Endothelial cell of umbilical vein (primary cell): ENCODE measurements at regions not wholly inside any gene's neighbourhood (a gene's known extent, or its start where the extent isn't known, plus 50 kb on each side); places are given as distances from the start of the nearest gene placed in this dataset.

Source experiments
- BruUV-seq: library from RNA; stranded (reverse); fragments of 400-500 nt; replicated peaks from 2 replicates; lab custom pipeline; 2021; lab: Mats Ljungman, UMichigan
- CTCF ChIA-PET: fragments of 300-600, 350-600 bp; sonication (Branson Sonifier 250); formaldehyde crosslinking; loops from one replicate; lab custom pipeline; 2021; ENCODE audit warnings: antibody characterized with exemption, inconsistent platforms; lab: Charles Lee
- POLR2A ChIA-PET: fragments of 300-600, 350-600 bp; sonication (Branson Sonifier 250); formaldehyde crosslinking; loops from one replicate; lab custom pipeline; 2021; ENCODE audit warnings: antibody characterized with exemption, inconsistent platforms; lab: Charles Lee
- DNase-seq: peaks from one replicate; pipeline ENCODE4 v3.0.0-alpha.2; 2011; ENCODE audit warnings: low read depth, low spot score
- FAIRE-seq: peaks from 2 replicates; lab custom pipeline; 2011; peaks lifted over from hg19 to GRCh38; lab: Jason Lieb, UNC
- H2AFZ ChIP-seq: 2 replicates; pipeline ENCODE4 v1.6.0; 2012; ENCODE audit warnings: low read depth, low read length, control low read depth, inconsistent platforms
- H3K27ac ChIP-seq: 2 replicates; pipeline ENCODE4 v1.5.1; 2011; ENCODE audit warnings: low read depth, mild to moderate bottlenecking, control low read depth, low read length, moderate library complexity; ENCODE audit not compliant: insufficient read depth
- H3K27me3 ChIP-seq, 2 experiments: 2 replicates each; pipeline versions ENCODE4 v1.6.0 to v1.6.1; 2011; ENCODE audit warnings: low read length in 2 of 2, mixed read lengths in 1 of 2; ENCODE audit not compliant: control insufficient read depth in 2 of 2, insufficient read depth in 2 of 2
- H3K36me3 ChIP-seq, 2 experiments: 2 replicates in 1 of 2; 3 replicates in 1 of 2; pipeline ENCODE4 v1.5.1; 2011; ENCODE audit warnings: low read length in 2 of 2, mild to moderate bottlenecking in 1 of 2, moderate library complexity in 1 of 2; ENCODE audit not compliant: control insufficient read depth in 2 of 2, insufficient read depth in 2 of 2; ENCODE audit errors: extremely low read depth in 1 of 2
- H3K4me1 ChIP-seq: 3 replicates; pipeline ENCODE4 v1.5.1; 2011; ENCODE audit warnings: mild to moderate bottlenecking, low read length; ENCODE audit not compliant: control insufficient read depth, insufficient read depth; ENCODE audit errors: extremely low read depth
- H3K4me2 ChIP-seq: 2 replicates; pipeline ENCODE4 v1.6.1; 2011; ENCODE audit warnings: low read length, control low read depth, mixed read lengths; ENCODE audit not compliant: insufficient read depth
- H3K4me3 ChIP-seq, 3 experiments: fragments of 200-600 bp in 1 of 3; sonication (generic), shearing (Covaris generic) in 1 of 3; replicated peaks in 1 of 3; 2 replicates each; pipeline ENCODE4 v1.5.1; 2011 to 2016; ENCODE audit warnings: control low read depth in 3 of 3, low read length in 3 of 3, mild to moderate bottlenecking in 2 of 3, inconsistent platforms in 1 of 3, low read depth in 1 of 3, moderate library complexity in 1 of 3; ENCODE audit not compliant: insufficient read depth in 1 of 3
- H3K79me2 ChIP-seq: 2 replicates; pipeline ENCODE4 v1.6.0; 2012; ENCODE audit warnings: low read length, inconsistent platforms; ENCODE audit not compliant: control insufficient read depth, insufficient read depth
- H3K9ac ChIP-seq: replicated peaks from 2 replicates; pipeline ENCODE3; 2011; ENCODE audit warnings: low read length, control low read depth; ENCODE audit not compliant: insufficient read depth; ENCODE audit errors: extremely low read depth
- H3K9me1 ChIP-seq: replicated peaks from 3 replicates; pipeline ENCODE4 v1.6.0; 2011; ENCODE audit warnings: mild to moderate bottlenecking, low read length; ENCODE audit not compliant: control insufficient read depth, insufficient read depth; ENCODE audit errors: extremely low read depth
- H3K9me3 ChIP-seq: replicated peaks from 2 replicates; pipeline ENCODE4 v1.5.1; 2012; ENCODE audit warnings: low read length, inconsistent platforms; ENCODE audit not compliant: control insufficient read depth, insufficient read depth
- H4K20me1 ChIP-seq: replicated peaks from 2 replicates; pipeline ENCODE3; 2011; ENCODE audit warnings: mild to moderate bottlenecking, low read length; ENCODE audit not compliant: control insufficient read depth, insufficient read depth; ENCODE audit errors: extremely low read depth
- EZH2 ChIP-seq: IDR thresholded peaks from 2 replicates; pipeline ENCODE4 v1.6.1; 2012; ENCODE audit warnings: borderline replicate concordance, low read depth, mild to moderate bottlenecking, moderate library complexity, low read length, inconsistent platforms; ENCODE audit not compliant: severe bottlenecking
- FOS ChIP-seq: IDR thresholded peaks from 2 replicates; pipeline ENCODE4 v1.6.1; 2011; ENCODE audit warnings: mild to moderate bottlenecking, low read length, moderate library complexity, borderline replicate concordance; ENCODE audit not compliant: insufficient read depth
- GATA2 ChIP-seq: IDR thresholded peaks from 2 replicates; pipeline ENCODE4 v1.7.0; 2011; ENCODE audit warnings: low read depth, mild to moderate bottlenecking, moderate library complexity, mixed read lengths, low read length; ENCODE audit not compliant: insufficient read length, insufficient read depth
- JUN ChIP-seq: IDR thresholded peaks from 2 replicates; pipeline ENCODE4 v1.6.1; 2011; ENCODE audit warnings: borderline replicate concordance, low read depth; ENCODE audit not compliant: insufficient read length, insufficient read depth
- MYC ChIP-seq: IDR thresholded peaks from one replicate; pipeline ENCODE4 v1.6.1; 2011; ENCODE audit warnings: mild to moderate bottlenecking, low read depth, low read length
- POLR2A ChIP-seq: IDR thresholded peaks from 2 replicates; pipeline ENCODE4 v1.6.1; 2012; ENCODE audit warnings: low read depth, mild to moderate bottlenecking, control low read depth, low read length
- POLR2AphosphoS5 ChIP-seq: IDR thresholded peaks from 2 replicates; pipeline ENCODE4 v1.6.1; 2012; ENCODE audit warnings: low read depth, mild to moderate bottlenecking, control low read depth, low read length, moderate library complexity; ENCODE audit not compliant: insufficient read depth
- dilution Hi-C: fragments of 300-500 bp; cut with MboI; formaldehyde crosslinking; loops from one replicate; pipeline ENCODE4 v1.15.0; 2019; ENCODE audit warnings: low sequenced_read_pairs; ENCODE audit not compliant: extremely low pct_ligation_motif_present
- intact Hi-C: fragments of 100-400 bp; cut with micrococcal nuclease; formaldehyde crosslinking; loops from one replicate; pipeline ENCODE4 v1.10.0; 2022
- TF ChIP-seq, protein P1 (sequence below): IDR thresholded peaks from 2 replicates; pipeline ENCODE4 v1.6.1; 2011; ENCODE audit not compliant: insufficient read depth, insufficient read length
- TF ChIP-seq, protein P2 (sequence below), 2 donors: IDR thresholded peaks; 1 replicate in 1 of 2; 2 replicates in 1 of 2; pipeline ENCODE4 v1.5.1; 2011; ENCODE audit warnings: low read length in 2 of 2, mild to moderate bottlenecking in 2 of 2, moderate library complexity in 2 of 2, control low read depth in 1 of 2, inconsistent platforms in 1 of 2, low read depth in 1 of 2; ENCODE audit not compliant: insufficient read depth in 1 of 2; ENCODE audit errors: extremely low read depth in 1 of 2

DNA sequence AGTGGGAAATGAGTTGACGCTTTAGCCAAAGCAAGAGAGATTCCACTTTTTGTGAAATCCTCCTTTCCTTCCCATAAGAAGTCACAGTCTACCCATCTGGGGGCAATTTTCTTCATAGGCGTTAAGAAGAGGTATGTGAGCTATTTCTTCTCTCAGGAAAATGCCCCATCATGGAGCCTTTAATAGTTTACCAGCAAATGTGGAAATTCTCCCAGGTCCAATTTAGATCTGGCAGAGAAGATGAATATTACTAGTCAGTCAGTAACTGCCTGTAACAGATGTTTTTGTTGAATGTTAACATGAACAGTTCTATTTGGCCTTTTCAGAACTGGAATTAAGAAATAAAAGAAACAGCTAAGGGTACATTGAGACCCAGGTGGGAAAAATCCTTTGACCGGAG lies 156.4 kb upstream of the RFX3 start:
- no peaks in the 10 kb centered on the region for H3K9me1 ChIP-seq
- no peaks in the 10 kb centered on the region for H3K4me1 ChIP-seq
- no peaks in the 10 kb centered on the region for H3K36me3 ChIP-seq
- CTCF ChIA-PET: interaction anchor here (0.8 to 1.1 kb wide), 2 partner anchors 10 to 16 kb away, joined by 3 read pairs; no protein-coding TSS in a partner anchor
- POLR2A ChIA-PET: no interaction called here
- DNase-seq: no peak
- no TSS peak for BruUV-seq
- TF ChIP-seq EZH2 (no peak), JUN (no peak), GATA2 (no peak), POLR2A (no peak), FOS (no peak), MYC (no peak), POLR2AphosphoS5 (no peak)
- TF ChIP-seq, protein P1, sequence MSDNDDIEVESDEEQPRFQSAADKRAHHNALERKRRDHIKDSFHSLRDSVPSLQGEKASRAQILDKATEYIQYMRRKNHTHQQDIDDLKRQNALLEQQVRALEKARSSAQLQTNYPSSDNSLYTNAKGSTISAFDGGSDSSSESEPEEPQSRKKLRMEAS: no peak
- TF ChIP-seq, protein P2, sequence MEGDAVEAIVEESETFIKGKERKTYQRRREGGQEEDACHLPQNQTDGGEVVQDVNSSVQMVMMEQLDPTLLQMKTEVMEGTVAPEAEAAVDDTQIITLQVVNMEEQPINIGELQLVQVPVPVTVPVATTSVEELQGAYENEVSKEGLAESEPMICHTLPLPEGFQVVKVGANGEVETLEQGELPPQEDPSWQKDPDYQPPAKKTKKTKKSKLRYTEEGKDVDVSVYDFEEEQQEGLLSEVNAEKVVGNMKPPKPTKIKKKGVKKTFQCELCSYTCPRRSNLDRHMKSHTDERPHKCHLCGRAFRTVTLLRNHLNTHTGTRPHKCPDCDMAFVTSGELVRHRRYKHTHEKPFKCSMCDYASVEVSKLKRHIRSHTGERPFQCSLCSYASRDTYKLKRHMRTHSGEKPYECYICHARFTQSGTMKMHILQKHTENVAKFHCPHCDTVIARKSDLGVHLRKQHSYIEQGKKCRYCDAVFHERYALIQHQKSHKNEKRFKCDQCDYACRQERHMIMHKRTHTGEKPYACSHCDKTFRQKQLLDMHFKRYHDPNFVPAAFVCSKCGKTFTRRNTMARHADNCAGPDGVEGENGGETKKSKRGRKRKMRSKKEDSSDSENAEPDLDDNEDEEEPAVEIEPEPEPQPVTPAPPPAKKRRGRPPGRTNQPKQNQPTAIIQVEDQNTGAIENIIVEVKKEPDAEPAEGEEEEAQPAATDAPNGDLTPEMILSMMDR (IDR thresholded peaks at IDR 0.05; ENCODE audit: extremely low read depth in 1 of 2, insufficient read depth in 1 of 2, low read depth in 1 of 2, low read length in 2 of 2): no peak
- intact Hi-C loops (no loop called here), dilution Hi-C loops (no loop called here)
- no peak overlapping the region for H3K4me3 ChIP-seq
- H3K9ac ChIP-seq: no peak overlapping the region
- H4K20me1 ChIP-seq: no peaks in the 10 kb centered on the region
- no peaks in the 10 kb centered on the region for H3K79me2 ChIP-seq
- H3K4me2 ChIP-seq: no peak overlapping the region
- FAIRE-seq: no peak
- H3K27me3 ChIP-seq: peaks cover 0 to 2% of the 10 kb centered on the region in 2 experiments
- no peak overlapping the region for H3K27ac ChIP-seq
- H2AFZ ChIP-seq: no peak overlapping the region
- H3K9me3 ChIP-seq: no peaks in the 10 kb centered on the region
